Naive B cell (primary cell): ENCODE measurements at regions not wholly inside any gene's neighbourhood (a gene's known extent, or its start where the extent isn't known, plus 50 kb on each side); places are given as distances from the start of the nearest gene placed in this dataset.

ENCODE experiments used
- ATAC-seq, 2 donors: fragments of 150-1000 bp; cut with Tn5 transposase; 2 replicates each; pipeline ENCODE4 v1.10.0; 2021; ENCODE audit warnings: low read depth in 2 of 2, mild to moderate bottlenecking in 2 of 2, moderate library complexity in 2 of 2
- DNase-seq: peaks from one replicate; pipeline ENCODE4 v3.0.0; 2022
- H3K27ac Mint-ChIP-seq, 6 donors: one replicate each; pipeline ENCODE4 v1.8.0; 2020 to 2022; ENCODE audit warnings: mild to moderate bottlenecking in 6 of 6, mixed read lengths in 6 of 6, moderate library complexity in 5 of 6, inconsistent platforms in 2 of 6
- H3K27me3 Mint-ChIP-seq, 3 donors: one replicate each; pipeline ENCODE4 v1.8.0; 2021 to 2022; ENCODE audit warnings: mixed read lengths in 3 of 3, mild to moderate bottlenecking in 1 of 3
- H3K36me3 Mint-ChIP-seq, 2 donors: one replicate each; pipeline ENCODE4 v1.8.0; 2020 to 2022; ENCODE audit warnings: mixed read lengths in 2 of 2, inconsistent platforms in 1 of 2, mild to moderate bottlenecking in 1 of 2
- H3K4me1 Mint-ChIP-seq, 3 donors: one replicate each; pipeline ENCODE4 v1.8.0; 2020 to 2022; ENCODE audit warnings: mixed read lengths in 3 of 3, inconsistent platforms in 1 of 3, mild to moderate bottlenecking in 1 of 3, moderate library complexity in 1 of 3
- H3K4me3 Mint-ChIP-seq, 8 donors: one replicate each; pipeline ENCODE4 v1.8.0; 2020 to 2022; ENCODE audit warnings: mild to moderate bottlenecking in 8 of 8, mixed read lengths in 8 of 8, moderate library complexity in 8 of 8, inconsistent platforms in 2 of 8
- H3K9me3 Mint-ChIP-seq, 7 donors: one replicate each; pipeline ENCODE4 v1.8.0; 2020 to 2022; ENCODE audit warnings: mixed read lengths in 7 of 7, mild to moderate bottlenecking in 5 of 7, inconsistent platforms in 2 of 7, moderate library complexity in 1 of 7

DNA sequence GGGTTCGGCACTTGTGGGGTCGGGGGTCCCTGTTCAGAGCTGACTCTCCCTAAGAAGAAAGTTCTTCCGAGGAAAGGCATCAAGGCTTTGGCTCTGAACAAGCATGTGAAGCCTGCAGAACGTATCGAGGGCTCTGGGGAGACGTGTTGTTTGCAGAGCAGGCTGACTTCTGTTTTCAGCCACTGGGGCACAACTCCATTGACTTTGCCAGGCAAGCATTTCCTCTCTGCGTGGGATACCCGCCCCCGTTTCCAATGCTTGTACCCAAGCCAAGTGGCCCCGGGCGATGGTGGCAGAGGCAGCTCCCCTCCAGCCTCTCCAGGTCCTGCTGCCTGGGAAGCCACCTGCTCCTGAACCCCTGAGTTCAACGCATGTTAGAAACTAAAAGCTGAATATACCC lies 255.7 kb downstream of the RBFOX3 start:
- Mint-ChIP-seq H3K27ac (peak overlapping the region in 1 of 6 donors; percentile 76), H3K4me3 (no peak overlapping the region)
- ATAC-seq, result no peak

DNA sequence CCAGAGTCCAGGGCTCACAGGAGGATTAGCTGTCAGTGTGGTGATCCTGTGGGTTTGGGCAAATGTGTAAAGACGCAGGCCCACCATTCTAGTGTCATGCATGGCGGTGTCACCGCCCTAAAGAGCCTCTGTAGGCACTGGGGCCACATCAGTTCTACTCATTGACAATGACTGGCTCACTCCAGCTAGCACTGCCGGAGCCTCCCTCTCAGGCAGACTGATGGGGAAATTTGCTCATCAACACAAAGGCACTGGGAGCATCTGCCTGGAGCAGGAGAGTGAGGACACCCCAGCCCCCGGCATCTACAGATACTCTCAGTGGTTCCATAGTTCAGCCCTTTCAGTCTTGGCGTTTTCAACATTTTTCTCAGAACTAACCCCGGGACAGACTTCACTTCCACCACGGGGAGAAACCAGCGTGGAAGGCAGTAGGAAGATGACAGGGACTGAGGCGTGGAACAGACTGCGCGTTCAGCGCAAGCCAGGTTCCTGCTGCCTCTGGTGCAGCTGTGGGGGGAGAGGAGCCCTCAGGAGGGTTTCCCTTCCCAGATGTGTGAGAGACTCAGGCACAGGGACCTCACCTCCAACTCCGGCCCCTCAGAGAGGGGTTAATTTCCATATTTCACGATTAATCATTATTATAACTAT lies 256.6 kb downstream of the RBFOX3 start:
- no peak for DNase-seq
- Mint-ChIP-seq H3K9me3 (peaks cover 0 to 12% (median 11%) of the 10 kb centered on the region in 7 donors), H3K36me3 (peaks cover 0 to 10% of the 10 kb centered on the region in 2 donors), H3K27ac (no peak overlapping the region), H3K4me1 (peaks cover 0 to 3% (median 2%) of the 10 kb centered on the region in 3 donors), H3K4me3 (no peak overlapping the region), H3K27me3 (peaks cover 22 to 54% (median 43%) of the 10 kb centered on the region in 3 donors)
- no peak for ATAC-seq

More for the DNA sequence above, 255.7 kb downstream of the RBFOX3 start:
- peaks cover 0 to 12% (median 11%) of the 10 kb centered on the region in 7 donors for H3K9me3 Mint-ChIP-seq
- no peak for DNase-seq
- H3K4me1 Mint-ChIP-seq, result peaks cover 0 to 2% (median 0%) of the 10 kb centered on the region in 3 donors
- H3K27me3 Mint-ChIP-seq, result peaks cover 20 to 54% (median 34%) of the 10 kb centered on the region in 3 donors
- H3K36me3 Mint-ChIP-seq, result peaks cover 0 to 10% of the 10 kb centered on the region in 2 donors

DNA sequence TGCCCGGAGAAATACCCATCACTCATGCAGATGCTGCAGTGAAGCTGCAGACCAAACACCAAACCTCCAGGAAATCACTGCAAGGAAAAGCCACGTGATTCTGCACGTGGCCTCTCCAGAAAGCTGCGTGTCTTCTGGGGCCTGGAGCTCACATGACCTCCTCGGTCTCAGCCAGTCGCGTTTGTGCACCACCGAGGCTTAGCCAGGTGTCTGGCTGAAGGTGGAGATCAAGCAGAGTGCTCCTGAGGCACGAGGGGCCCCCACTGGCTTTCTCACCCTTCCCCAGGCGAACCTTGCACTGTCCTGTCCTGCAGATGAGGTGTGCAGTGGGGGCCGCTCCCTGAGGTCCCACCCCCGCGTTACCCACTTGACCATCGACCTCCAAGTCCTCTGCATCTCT lies 257.3 kb downstream of the RBFOX3 start:
- H3K27me3 Mint-ChIP-seq, result peaks cover 29 to 55% (median 49%) of the 10 kb centered on the region in 3 donors
- peaks cover 0 to 12% (median 11%) of the 10 kb centered on the region in 7 donors for H3K9me3 Mint-ChIP-seq
- ATAC-seq, result no peak
- H3K27ac Mint-ChIP-seq, result no peak overlapping the region
- no peak overlapping the region for H3K4me3 Mint-ChIP-seq
- DNase-seq, result no peak
- H3K36me3 Mint-ChIP-seq, result peaks cover 0 to 10% of the 10 kb centered on the region in 2 donors
- peaks cover 0 to 5% (median 2%) of the 10 kb centered on the region in 3 donors for H3K4me1 Mint-ChIP-seq

DNA sequence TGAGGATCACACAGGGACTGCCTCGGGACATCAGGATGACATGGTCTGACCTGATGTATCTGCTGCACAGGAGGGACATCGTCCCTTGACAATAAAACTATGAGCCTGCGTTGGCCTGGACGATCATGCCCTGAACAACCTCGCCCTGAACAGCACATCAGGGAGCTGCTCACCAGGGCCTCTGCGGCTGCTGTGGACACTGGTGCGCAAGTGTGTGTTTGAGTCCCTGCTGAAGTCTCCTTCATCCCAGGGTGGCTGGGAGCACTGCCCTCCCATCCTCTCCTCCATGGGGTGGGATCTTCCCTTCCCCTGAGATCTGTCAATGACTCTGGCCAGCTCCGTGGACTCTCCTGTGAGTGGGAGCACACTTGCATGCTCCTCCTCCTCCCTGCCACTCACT lies 257.8 kb downstream of the RBFOX3 start:
- H3K27ac Mint-ChIP-seq, result peak overlapping the region in 1 of 6 donors; percentile 81
- H3K36me3 Mint-ChIP-seq, result peaks cover 0 to 10% of the 10 kb centered on the region in 2 donors
- H3K27me3 Mint-ChIP-seq, result peaks cover 32 to 59% (median 49%) of the 10 kb centered on the region in 3 donors
- H3K9me3 Mint-ChIP-seq, result peaks cover 0 to 12% (median 11%) of the 10 kb centered on the region in 7 donors
- DNase-seq (no peak), ATAC-seq (no peak)
- peaks cover 0 to 5% (median 2%) of the 10 kb centered on the region in 3 donors for H3K4me1 Mint-ChIP-seq
- H3K4me3 Mint-ChIP-seq, result no peak overlapping the region

DNA sequence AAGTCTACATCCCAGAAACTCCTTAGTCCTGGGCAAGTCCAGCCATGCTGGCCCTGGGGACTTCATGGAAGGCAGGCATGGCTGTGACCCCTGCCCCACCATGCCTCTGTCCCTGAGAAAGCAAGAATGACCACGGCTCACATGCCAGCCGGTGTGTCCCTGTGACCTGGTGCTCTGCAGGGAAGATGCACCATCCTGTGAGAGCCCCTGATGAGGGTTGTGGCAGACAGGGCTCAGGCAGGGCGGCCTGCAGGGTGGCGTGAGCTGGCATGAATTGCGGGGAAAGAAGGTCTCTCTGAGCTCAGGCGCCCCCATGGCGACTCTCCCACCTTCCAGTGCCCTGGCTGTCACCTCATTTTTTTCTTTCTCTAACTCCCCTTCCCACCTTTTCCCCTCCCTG lies 260.3 kb downstream of the RBFOX3 start:
- peaks cover 42 to 72% (median 45%) of the 10 kb centered on the region in 3 donors for H3K27me3 Mint-ChIP-seq
- H3K4me3 Mint-ChIP-seq, result no peak overlapping the region
- ATAC-seq, result no peak

DNA sequence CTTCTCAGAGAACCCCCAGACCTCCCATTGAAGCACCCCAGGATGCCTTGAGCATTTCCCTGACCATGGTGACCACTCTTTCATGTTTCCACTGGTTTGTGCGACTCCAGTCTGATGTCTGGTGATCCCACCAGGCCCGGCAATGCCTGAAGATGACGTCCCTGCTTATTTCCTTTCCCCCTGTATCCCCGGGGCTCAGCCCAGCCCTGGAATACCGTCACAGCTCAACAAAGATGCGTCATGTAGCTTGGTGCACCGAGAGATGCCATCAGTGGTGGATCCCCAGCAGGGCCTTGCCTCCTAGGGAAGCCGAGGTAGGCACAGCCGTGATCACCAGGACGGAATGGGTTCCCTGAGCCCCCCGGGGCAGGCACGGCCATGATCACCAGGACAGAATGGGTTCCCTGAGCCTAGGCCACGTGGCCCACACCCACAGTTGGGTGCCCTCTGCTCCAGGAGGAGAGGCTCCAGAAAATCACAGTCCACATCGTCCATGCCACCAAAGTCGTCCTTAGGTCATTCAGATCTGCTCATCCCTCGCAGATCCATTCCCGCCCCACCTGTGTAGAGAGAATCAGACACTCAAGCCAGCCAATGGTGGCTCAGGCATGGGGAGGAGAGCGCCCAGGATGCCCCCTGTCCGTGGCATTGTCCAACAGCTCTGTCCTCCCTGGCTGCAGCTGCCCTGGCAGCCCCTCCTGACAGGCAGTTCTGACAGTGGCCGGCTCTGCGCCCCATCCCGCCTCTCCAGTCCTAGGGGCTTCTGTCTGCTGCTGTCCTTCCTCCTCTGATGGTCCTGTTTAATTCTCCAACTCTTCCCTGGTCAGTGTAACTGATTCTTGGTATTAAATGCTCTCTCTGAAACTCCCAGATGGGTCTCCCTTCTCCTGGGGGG lies 261.1 kb downstream of the RBFOX3 start:
- peaks cover 6 to 20% of the 10 kb centered on the region in 2 donors for H3K36me3 Mint-ChIP-seq
- H3K27me3 Mint-ChIP-seq, result peaks cover 39 to 70% (median 53%) of the 10 kb centered on the region in 3 donors
- no peak overlapping the region for H3K4me3 Mint-ChIP-seq
- DNase-seq (no peak), ATAC-seq (no peak)
- peak overlapping the region in 1 of 6 donors; percentile 88 for H3K27ac Mint-ChIP-seq
- peaks cover 8 to 28% (median 25%) of the 10 kb centered on the region in 7 donors for H3K9me3 Mint-ChIP-seq
- H3K4me1 Mint-ChIP-seq, result peaks cover 0 to 5% (median 2%) of the 10 kb centered on the region in 3 donors

More for the DNA sequence above, 260.3 kb downstream of the RBFOX3 start:
- peaks cover 0 to 5% (median 2%) of the 10 kb centered on the region in 3 donors for H3K4me1 Mint-ChIP-seq
- DNase-seq, result no peak
- peak overlapping the region in 2 of 6 donors; percentile 32 to 94 for H3K27ac Mint-ChIP-seq
- H3K36me3 Mint-ChIP-seq, result peaks cover 0 to 13% of the 10 kb centered on the region in 2 donors
- peaks cover 1 to 20% (median 17%) of the 10 kb centered on the region in 7 donors for H3K9me3 Mint-ChIP-seq

DNA sequence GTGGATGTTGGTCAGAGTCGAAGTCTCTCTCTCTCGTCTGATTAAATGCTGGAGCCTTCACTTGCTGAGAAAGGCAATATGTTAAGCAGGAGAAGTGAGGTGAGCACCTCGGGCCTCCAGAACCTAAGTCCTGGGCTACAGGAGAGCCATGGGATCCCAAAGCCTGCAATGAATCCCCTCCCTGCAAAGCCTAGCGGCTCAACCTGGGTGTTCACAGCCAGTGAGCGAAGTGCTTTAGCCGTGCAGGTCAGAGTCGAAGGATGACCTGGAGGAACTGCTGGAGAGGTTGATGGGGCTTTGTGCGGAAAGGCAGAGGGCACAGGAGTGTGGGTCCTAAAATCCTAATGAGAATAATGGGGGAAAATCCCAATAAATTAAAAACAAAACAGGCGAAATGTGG lies 267.8 kb downstream of the ENGASE start:
- peaks cover 7 to 14% of the 10 kb centered on the region in 2 donors for H3K36me3 Mint-ChIP-seq

DNA sequence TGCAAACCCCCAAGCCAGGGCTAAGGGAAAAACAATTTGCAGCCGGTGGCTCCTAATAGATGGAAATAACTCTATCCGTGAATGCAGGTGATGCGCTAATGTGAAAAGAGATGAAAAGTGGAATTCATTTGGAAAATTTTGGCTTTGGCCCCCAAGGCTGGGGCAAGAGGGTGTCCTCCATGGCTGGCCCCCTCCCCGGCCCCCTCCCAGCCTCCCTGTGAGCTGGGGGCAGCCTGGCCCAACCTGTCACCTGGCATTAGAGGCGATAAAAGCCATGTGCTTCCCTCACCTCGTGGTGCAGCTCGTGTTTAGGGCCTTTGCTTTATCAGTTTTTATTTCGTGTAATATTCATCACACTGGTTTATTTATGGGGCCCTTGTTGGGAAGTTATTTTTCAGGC lies 267.2 kb downstream of the ENGASE start:
- peaks cover 7 to 14% of the 10 kb centered on the region in 2 donors for H3K36me3 Mint-ChIP-seq
- peaks cover 10 to 25% (median 17%) of the 10 kb centered on the region in 7 donors for H3K9me3 Mint-ChIP-seq
- DNase-seq (no peak), ATAC-seq (no peak)
- peak overlapping the region in 5 of 6 donors; percentile 70 to 99 (median 98) for H3K27ac Mint-ChIP-seq
- H3K4me3 Mint-ChIP-seq, result peak overlapping the region in 3 of 8 donors; percentile 30 to 91 (median 86)
- H3K4me1 Mint-ChIP-seq, result peaks cover 25 to 55% (median 42%) of the 10 kb centered on the region in 3 donors
- peaks cover 0 to 13% (median 11%) of the 10 kb centered on the region in 3 donors for H3K27me3 Mint-ChIP-seq

More for the DNA sequence above, 267.8 kb downstream of the ENGASE start:
- no peak for DNase-seq
- H3K9me3 Mint-ChIP-seq, result peaks cover 10 to 25% (median 17%) of the 10 kb centered on the region in 7 donors
- H3K4me1 Mint-ChIP-seq, result peaks cover 25 to 55% (median 42%) of the 10 kb centered on the region in 3 donors
- peaks cover 4 to 19% (median 11%) of the 10 kb centered on the region in 3 donors for H3K27me3 Mint-ChIP-seq
- H3K4me3 Mint-ChIP-seq, result peak overlapping the region in 1 of 8 donors; percentile 64
- H3K27ac Mint-ChIP-seq, result peak overlapping the region in 4 of 6 donors; percentile 56 to 93 (median 74)
- no peak for ATAC-seq

DNA sequence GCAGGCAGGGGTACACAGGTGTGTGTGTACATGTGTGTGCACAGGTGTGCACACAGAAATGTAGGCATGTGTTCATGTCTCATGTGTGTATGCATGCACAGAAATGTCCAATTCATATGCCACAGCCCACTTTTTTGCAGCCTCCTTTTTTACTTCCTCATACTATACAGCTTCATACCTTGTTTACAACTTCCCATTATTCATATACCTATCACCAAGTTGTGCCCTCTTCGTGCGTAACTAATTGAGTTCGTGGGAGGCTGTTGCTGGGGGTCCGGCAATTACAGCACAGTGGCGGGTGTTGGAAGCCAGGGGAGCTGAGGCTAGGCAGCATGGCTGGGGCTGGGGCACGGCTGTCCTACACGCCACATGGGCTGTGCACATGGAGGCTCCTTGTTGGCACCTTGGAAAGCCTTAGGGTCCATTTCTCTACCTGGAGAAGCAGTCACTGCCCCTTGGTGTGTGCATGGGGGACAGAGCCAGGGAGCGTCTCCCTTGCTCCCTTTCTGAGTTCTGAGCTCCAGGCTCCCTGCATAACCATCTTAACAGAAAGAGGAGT lies 266.7 kb downstream of the ENGASE start:
- Mint-ChIP-seq H3K27ac (peak overlapping the region; percentile 64 to 99 (median 98)), H3K27me3 (peaks cover 0 to 11% (median 9%) of the 10 kb centered on the region in 3 donors), H3K36me3 (peaks cover 7 to 14% of the 10 kb centered on the region in 2 donors), H3K4me3 (peak overlapping the region; percentile 30 to 93 (median 80)), H3K4me1 (peaks cover 25 to 55% (median 42%) of the 10 kb centered on the region in 3 donors), H3K9me3 (peaks cover 10 to 24% (median 16%) of the 10 kb centered on the region in 7 donors)
- no peak for DNase-seq
- peak; percentile 35 to 45 for ATAC-seq

DNA sequence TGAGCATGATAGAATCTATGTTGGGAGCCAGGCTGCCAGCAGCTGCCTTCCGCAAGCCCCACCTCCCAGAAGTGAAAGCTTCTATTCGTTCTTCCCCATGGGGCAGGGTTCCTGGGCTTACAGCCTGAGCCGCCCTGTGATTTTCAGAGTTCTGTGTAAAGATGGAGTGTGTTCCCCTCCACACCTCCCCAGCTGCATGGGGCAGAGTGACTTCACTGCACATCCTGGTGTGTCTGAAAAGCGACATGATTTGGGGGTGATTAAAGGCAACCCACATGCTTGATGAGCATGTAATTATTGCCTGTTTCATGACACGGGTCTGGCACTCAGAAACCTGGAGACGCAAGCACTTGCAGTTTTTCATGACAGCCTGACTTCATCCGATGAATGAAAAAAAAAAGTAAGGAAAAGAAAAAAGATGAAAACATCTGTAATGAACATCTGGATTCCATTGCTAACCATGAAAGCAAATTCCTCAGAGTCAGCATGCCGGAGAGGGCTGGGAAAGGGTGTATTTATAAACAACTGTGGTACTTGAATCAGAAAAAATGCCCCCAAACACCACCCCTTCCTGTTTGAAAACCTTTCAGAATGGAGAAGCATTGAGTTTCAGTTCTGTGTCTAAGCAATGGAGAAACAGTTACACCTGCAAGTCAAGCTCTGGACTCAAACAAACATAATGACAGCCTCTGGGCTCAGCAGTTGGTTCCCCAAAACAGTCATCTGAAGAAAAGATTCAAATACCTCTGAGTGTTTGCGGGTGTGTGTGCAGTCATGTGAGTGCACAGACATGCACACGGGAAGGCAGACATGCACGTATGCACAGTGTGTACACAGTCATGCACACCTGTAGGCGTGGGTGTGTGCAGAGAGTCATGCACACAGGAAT lies 266.0 kb downstream of the ENGASE start:
- Mint-ChIP-seq H3K4me1 (peaks cover 25 to 55% (median 42%) of the 10 kb centered on the region in 3 donors), H3K9me3 (peaks cover 10 to 16% (median 12%) of the 10 kb centered on the region in 7 donors), H3K27me3 (peaks cover 3 to 17% (median 12%) of the 10 kb centered on the region in 3 donors), H3K4me3 (peak overlapping the region; percentile 75 to 93 (median 86)), H3K27ac (peak overlapping the region; percentile 64 to 99 (median 98)), H3K36me3 (peaks cover 7 to 11% of the 10 kb centered on the region in 2 donors)
- ATAC-seq (peak; percentile 81 to 83), DNase-seq (peak; percentile 81)

DNA sequence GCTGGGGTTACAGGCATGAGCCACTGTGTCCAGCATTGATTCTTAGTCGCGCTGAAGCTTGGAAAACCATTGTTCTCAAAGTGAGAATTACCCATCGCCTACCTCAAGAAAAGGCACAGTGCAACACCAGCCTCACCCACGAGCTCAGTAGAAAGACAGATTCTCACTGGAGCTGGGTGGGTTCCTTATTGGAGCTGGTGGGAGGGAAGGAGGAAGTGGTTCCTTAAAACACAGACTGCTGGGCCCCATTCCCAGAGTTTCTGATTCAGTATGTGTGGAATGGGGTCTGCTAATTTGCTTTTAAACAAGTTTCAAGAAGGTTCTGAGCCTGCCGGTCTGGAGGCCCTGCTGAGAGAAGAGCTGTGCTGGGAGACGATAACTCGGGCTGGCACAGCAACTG lies 264.7 kb downstream of the ENGASE start:
- DNase-seq (no peak), ATAC-seq (no peak)
- Mint-ChIP-seq H3K27me3 (peaks cover 5 to 11% (median 8%) of the 10 kb centered on the region in 3 donors), H3K36me3 (no peaks in the 10 kb centered on the region), H3K27ac (peak overlapping the region; percentile 44 to 99 (median 89)), H3K4me1 (peaks cover 25 to 55% (median 42%) of the 10 kb centered on the region in 3 donors), H3K4me3 (peak overlapping the region in 4 of 8 donors; percentile 49 to 93 (median 82)), H3K9me3 (peaks cover 3 to 7% (median 3%) of the 10 kb centered on the region in 7 donors)

DNA sequence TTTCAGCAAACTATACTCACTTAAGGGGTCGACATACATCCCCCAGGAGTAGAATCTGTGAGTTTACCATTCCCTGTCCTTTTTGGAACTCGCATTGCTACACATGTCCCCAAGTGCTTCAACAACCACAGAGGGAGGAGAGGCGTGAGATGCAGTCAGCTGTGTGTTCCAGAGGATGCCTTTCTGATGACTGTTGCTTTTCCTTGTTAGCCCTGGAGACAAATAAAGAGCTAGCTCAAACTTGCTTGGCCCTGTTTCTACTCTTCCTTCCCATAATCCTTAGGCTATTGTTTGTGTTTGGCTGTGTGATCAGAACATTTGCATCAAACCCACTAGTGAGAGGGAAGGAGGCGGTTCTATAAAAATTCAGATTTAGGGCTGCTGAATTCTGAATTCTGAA lies 264.0 kb downstream of the ENGASE start:
- no peak for DNase-seq
- peaks cover 25 to 52% (median 42%) of the 10 kb centered on the region in 3 donors for H3K4me1 Mint-ChIP-seq
- H3K27ac Mint-ChIP-seq, result peak overlapping the region in 4 of 6 donors; percentile 44 to 85 (median 71)
- peak overlapping the region in 4 of 8 donors; percentile 1 to 55 (median 34) for H3K4me3 Mint-ChIP-seq
- no peak for ATAC-seq
- no peaks in the 10 kb centered on the region for H3K36me3 Mint-ChIP-seq
- peaks cover 9 to 18% (median 15%) of the 10 kb centered on the region in 3 donors for H3K27me3 Mint-ChIP-seq
- H3K9me3 Mint-ChIP-seq, result peaks cover 3 to 7% (median 3%) of the 10 kb centered on the region in 7 donors
